HG02623 (cell line): ENCODE measurements at regions not wholly inside any gene's neighbourhood (a gene's known extent, or its start where the extent isn't known, plus 50 kb on each side); places are given as distances from the start of the nearest gene placed in this dataset.
"Not testable (repeated sequence)": the region's sequence is repeated elsewhere in the genome, so short reads cannot be mapped to it uniquely, and the experiment has no call there.

ENCODE experiments used
- ATAC-seq: cut with Tn5 transposase; IDR thresholded peaks from one replicate; pipeline ENCODE4 v1.9.1; 2021; ENCODE audit warnings: moderate library complexity; ENCODE audit not compliant: unreplicated experiment

DNA sequence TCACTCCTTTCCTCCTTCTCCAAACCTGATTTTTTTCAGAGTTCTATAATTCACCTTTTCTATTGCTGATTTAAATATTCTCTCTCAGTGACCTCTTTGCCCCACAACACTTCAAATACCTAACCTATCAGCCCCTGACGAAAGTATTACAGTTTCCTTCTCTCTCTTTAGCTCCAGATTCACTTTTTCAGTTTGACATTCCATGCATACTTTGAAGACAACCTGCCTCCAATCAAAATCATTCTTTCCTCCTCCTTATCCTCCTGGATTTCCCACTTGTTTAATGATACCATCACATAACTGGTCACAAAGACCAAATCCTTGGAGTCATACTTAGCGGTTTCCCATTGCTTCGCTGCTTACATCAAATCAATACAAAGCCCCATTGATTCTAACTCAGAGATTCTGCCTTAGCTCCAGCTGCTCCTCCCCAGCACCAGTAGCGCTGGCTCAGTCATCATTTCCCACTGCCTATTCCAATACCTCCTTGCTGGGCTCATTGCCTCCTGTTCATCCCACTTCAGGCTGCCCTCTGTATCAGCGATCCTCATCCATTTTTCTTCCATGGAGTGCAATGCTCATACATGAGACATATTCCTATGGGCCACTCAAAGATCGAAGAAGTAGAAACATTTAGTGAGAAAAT, 240.1 kb downstream of the ZNF92 start:
- ATAC-seq, result not testable (repeated sequence)

DNA sequence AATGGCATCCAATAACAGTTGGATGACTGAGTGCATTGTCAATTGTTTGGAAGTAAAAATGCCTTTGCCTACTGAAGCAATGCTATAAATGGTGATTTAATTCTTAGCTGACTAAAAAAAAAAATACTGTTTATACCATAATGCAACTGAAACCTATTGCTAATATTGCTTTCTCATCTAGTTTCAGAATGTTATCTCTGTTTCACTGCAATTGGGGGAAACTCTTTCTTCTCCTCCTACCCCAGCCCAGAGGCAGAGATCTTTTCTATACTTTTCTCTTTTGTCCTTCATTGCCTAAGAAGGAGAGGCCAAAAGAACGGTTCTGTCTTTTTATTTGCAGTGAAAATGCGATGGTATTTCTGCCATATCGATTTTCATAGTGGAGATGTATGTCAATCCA, 242.5 kb downstream of the ZNF92 start:
- ATAC-seq, result not testable (repeated sequence)

DNA sequence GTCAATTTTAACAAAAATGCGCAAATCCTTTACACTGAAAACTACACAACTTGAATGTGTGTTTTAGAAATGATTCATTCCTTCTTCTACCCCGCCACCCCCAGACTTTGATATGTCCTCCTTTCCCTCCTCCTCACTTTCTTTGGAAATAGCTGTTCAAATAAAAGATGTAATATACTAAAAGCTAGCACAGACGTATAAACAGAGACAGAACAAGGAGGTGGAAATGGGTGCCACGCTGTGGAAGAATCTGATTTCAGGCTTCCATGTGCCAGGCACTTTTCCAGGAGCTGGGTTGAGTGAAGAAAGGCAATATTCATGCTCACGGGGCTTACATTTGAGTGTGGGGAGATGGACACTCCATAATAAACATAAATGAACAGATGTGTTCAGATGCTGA, 246.6 kb downstream of the ZNF92 start:
- ATAC-seq, result not testable (repeated sequence)

DNA sequence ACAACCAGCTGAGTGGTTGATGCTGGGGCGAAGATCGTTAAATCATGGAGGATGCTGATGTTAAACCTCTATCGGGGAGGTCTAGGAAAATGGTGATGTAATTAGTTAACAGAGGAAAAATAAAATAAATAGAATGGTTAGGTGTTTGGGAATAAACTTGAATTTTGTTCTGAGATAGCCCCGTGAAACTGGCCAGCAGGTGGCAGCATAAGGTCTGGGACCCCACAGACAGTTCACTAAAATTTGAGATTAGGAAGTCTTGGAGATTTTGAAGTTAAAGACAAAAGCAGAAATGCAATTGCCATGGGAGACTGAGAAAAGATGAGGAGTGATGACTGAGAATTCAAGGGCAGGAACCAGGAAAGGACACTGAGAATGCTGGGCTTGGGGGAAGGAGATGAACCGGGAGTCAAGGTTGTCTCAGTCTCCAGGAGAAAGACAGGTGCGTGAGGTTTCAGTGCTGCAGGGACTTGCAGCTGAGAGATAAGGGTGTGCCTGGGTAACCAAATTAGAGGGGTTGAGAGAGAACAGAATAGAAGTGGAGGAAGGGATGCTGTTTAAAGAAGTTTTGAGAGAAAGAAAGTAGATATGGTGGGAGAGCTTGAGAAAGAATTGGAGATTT, 248.0 kb downstream of the ZNF92 start:
- not testable (repeated sequence) for ATAC-seq

DNA sequence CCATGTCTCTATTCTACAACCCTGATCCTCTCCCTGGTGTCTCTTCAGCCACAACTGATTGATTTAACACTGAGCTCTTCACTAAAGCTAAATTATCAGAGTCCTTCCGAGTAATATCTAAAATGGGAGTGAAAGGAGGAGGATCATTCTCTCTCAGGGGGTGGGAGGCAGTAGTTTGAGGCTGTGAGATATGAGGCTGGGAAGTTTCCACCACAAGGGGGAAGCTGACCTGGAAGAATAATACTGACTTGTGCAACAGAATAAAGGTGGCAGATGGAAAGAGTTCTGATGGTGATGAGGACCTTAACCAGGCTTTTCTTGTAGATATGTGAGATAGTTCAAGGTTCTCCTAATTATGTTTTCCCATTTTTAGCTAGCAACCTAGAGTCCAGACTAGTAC, 241.6 kb upstream of the VKORC1L1 start:
- ATAC-seq, result not testable (repeated sequence)

DNA sequence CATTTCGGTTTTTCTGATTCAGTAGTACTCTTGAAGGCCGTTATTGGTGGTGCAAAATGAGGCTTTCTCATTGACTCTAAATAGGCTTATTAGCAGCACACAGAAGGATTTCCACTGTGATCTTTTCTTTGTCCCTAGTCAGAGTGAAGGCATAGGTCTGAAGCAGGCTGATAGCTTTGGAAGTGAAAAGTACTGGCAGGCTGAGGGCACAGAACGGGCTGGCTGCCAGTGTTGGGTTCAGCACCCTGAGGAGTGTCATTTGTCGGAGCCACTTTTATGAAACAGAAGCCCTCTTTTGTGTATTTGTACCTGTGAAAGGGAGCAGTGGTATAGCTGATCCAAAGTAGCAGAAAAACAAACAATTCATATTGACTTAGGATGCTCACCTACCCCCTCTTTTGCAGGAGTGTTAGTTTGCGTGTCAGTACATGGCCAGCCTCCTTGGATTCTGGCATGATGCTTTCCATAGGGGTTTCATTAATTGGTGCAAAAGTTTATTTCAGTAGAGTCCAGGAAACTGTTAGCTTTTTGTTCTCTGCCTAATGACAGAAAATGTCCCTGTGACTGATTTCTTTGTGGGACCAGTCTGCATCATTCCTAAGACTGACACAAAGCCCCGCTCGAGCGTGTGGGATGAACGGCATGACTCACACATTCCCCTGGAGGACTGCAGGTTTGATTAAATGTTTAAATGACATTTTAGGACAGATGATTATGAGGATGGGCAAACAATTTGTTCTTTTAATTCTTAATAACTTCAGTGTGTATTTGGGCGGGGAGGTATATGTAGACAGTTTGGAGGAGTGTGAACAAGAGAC, 239.1 kb upstream of the VKORC1L1 start:
- not testable (repeated sequence) for ATAC-seq

DNA sequence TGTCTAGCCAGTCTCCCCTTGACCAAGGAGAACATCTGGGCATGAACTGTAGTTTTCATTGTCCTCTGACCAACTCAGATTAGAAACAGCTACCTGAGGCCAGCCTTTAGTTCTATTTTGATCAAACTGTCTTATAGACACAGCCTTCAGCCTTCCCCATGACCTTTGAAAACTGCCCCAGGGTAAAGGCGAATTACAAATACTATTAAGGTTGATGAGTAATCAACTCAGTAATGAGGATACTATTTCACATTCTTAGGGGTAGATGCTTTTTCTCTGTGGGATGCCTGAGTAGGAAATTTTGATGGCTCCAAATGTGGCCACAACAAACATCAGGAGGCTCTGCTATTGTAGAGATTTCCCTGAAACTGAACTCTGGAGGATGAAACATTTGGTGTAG, 234.0 kb upstream of the VKORC1L1 start:
- not testable (repeated sequence) for ATAC-seq

DNA sequence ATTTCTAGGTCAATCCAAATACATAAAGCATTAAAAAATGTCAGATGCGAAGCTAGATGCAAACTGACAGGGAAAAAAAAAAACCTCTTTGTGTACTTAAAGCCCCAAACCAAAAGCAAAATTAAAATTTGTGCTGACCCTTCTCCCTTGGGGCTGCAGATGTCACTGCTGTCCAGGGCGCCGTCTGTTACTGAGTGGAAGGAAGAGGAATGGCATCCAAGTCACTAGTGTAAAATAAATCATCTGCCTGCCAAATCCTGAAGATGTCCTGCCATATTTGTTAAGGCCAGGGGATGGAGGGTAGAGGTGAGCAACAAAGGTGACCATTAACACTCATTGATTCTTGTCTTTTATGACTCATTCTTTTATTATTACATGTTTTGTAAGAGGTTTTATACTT, 233.2 kb upstream of the VKORC1L1 start:
- not testable (repeated sequence) for ATAC-seq

DNA sequence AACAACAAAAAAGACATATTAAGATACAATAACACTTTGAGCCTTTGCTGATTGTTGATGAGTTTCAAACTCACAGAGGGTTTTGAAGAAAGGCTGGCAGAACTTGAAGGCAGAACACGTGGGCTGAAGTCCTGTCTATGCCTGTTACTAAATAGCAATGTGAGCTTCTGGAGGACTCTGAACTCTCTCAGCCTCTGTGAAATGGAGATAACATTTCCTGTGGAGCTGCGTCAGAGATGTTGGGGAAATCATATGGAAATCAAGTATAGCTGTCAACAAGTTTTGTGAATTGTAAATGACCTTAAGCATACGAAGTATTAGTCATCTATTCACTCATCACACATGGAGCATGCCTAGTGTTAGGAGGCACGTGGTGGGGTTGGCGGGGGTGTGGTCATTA, 229.4 kb upstream of the VKORC1L1 start:
- ATAC-seq, result not testable (repeated sequence)

DNA sequence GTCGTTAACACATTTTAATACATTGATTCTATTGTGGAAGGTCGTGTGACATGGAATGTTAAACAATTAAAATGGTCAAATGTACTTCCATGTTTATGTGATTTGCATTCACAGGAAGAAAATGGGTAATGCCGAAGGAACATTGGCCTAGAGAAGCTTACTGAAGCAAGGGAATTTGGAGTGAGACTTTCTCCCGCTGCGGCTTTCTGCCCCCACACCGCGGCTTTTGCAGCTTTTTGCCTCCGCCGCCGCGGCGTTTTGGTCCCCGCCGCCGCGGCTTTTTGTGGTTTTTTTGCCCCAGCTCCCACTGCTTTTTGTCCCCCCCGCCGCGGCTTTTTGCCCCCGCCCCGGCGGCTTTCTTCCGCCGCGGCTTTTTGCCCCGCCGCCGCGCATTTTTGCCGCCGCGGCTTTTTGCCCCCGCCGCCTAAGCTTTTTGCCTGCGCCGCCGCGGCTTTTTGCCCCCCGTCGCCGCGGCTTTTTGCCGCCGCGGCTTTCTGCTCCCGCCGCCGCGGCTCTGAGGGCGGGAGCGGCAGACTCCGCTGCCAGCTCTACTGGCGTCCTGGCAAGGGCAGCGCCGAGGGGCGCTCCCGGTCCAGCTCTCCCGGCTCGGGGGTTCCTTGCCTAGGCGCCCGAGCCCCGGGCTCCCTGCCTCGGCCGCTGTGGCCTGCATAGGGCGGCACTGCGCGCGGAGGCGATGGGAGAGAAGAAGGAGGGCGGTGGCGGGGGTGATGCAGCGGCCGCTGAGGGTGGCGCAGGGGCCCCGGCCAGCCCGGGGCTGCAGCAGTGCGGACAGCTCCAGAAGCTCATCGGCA, 225.5 kb upstream of the VKORC1L1 start:
- ATAC-seq, result not testable (repeated sequence)

DNA sequence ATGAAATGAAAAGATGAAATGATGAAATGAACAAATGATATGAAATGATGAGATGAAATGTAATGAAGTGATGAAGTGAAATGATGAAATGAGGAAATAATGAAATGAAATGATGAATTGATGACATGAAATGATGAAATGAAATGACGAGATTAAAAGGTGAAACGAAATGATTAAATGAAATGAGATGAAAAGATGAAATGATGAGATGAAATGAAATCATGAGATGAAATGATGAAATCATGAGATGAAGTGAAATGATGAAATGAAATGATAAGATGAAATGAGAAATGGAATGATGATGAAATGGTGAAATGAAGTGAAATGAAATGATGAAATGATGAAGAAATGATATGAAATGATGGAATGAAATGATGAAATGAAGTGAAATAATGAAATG, 221.7 kb upstream of the VKORC1L1 start:
- not testable (repeated sequence) for ATAC-seq

DNA sequence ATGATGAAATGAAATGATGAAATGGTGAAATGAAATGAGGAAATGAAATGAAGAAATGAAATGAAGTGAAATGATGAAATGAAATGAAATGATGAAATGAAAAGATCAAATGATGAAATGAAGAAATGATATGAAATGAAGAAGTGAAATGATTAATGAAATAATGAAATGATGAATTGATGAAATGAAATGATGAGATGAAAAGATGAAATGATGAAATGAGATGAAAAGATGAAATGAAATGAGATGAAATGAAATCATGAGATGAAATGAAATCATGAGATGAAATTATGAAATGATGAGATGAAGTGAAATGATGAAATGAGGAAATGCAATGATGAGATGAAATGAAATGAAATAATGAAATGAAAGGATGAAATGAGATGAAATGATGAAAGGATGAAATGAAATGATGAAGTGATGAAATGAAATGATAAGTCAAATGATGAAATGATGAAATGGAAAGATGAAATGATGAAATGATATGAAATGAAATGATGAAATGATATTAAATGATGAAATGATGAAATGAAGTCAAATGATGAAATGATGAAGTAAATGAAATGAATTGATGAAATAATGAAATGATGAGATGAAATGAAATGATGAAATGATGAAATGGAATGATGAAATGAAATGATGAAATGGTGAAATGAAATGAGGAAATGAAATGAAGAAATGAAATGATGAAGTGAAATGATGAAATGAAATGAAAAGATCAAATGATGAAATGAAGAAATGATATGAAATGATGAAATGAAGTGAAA, 220.9 kb upstream of the VKORC1L1 start:
- ATAC-seq, result not testable (repeated sequence)

DNA sequence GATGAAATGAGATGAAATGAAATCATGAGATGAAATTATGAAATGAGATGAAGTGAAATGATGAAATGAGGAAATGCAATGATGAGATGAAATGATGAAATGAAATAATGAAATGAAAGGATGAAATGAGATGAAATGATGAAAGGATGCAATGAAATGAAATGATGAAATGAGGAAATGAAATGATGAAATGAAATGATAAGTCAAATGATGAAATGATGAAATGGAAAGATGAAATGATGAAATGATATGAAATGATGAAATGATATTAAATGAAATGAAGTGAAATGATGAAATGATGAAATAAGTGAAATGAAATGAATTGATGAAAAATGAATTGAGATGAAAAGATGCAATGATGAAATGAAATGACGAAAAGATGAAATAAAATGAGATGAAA, 220.2 kb upstream of the VKORC1L1 start:
- ATAC-seq, result not testable (repeated sequence)

DNA sequence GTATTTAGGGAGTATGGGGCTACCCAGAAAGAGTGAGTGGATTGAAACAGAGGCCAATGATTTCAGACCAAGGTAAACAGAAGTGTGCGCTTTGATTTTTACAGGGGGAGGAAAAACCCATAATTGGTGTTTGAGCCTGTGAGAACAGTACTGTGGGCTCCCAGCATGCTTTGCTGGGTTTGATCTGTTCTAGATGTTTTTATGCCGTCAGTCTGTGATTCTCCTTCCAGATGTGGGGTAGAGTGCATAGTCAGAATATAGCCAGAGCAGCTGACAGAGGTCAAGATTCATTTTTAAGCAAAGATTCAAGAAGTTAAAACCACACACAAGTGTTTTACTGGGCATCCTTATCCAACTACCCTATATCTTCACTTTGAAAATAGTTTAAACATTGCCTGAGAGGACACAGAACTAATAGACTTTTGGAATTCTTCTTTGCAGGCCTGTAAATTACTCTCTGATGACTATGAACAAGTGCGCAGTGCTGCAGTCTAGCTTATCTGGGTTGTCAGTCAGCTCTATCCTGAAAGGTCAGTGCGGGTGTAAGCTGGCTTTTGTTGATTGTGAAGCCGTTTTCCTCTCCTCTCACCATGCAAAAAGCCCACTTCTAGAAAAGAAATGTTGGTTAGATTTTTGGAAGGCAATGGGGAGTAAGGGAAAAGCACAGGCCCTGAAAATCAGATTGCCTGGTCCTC, 216.2 kb upstream of the VKORC1L1 start:
- ATAC-seq, result not testable (repeated sequence)

DNA sequence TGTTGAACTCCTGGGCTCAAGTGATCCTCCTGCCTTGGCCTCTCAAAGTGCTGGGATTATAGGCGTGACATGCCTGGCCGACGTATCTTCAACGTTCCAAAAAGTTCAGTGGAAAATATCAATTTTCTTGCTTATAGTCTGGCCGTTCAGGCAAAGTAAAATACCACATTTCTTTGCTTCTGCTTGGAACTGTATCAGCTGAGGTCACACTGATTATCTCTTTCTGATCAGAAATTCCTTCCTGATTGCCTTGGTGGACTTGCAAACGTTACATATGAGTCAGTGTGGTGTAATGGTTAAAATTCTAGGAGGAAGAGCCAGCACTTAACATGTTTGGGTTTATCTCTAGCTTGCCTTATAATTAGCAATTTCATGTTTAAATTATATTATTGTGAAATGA, 189.5 kb upstream of the VKORC1L1 start:
- ATAC-seq, result not testable (repeated sequence)

DNA sequence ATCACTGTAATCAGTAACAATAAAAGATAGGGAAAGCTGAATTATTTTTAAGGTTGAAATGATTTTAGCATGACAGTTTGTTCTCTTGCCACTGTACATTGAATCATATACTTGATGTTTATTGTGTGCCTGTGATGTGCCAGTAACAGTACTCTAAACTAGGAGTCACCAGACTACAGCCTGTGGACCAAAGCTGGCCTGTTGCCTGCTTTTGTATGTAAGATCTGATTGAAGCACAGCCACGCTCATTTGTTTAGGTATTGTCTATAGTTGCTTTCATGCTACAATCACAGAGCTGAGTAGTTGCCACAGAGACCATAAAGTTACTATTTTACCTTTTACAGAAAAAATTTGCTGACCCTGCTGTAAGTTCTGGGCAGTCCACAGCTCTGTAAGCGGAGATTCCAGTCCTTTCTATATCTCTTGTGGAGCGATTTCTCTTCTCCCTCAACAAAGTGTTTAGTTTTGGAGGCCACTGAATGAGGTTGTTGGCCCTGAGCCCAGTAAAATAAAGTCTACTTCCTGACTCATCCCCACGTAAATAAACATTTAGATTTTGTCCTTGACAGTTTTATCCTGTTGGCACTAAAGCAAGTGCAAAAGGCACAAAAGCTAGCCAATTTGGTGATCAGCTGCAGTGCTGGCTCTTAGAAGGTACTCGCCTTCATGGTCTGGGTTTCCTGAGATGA, 173.7 kb upstream of the VKORC1L1 start:
- not testable (repeated sequence) for ATAC-seq

DNA sequence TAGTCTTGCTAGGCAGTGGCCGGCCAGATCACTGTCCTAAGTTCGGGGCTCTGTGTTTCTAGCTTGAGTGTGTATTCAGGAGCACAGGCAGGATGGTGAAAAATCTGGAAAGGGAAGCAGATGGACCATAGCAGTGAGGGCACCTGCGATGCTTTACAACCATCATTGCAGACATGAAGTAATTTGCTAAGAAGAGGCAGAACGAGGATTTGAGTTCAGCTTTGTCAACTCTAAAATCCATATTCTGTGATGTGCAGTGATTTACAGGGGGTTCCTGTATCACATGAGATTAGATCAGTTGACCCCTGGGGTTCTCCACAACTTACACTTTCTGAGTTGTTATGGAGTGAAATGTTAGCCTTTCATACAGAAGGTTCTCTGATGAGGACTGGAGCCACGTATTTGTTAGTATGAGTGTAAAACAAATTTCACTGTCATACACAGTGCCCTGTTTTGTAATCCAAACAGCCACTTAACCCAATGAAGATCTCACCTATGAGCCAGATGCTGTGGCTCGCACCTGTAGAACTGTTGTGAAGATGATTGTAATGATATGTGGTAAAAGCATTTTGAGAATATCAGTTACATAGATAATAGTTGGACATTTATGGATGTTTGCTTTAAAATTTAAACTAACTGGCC, 173.0 kb upstream of the VKORC1L1 start:
- ATAC-seq, result not testable (repeated sequence)

DNA sequence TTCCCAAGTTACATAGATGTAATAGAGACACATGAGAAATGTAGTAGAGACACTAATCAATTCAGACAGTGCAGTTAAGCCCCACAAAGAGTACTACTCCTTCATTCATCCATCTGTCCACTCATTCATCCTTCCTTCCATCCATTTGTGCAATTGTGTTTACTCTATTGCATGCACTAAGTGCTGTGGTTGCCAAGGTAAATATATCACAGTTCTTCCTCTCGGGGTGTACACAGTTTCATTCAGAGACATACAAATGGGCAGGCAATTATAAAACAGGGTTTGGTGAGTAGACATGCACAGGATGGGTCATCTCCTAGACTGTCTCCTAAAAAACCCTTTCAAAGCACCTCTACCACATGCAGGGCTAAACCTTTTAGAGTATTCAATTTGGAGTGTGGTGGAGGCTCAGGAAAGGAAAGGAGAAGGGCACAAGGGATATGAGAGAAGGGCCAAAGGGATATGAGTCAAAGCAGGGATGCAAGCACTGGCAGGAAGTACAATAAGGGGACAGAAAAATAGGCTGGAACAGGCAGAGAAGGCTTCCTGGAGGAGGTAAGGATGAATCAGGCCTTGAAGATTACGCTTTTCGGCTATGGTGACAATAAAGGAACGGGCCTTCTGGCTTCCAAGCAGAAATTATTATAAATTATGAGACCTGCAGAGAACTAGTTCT, 153.6 kb upstream of the VKORC1L1 start:
- not testable (repeated sequence) for ATAC-seq
